PC-3 (cell line): ENCODE measurements at regions not wholly inside any gene's neighbourhood (a gene's known extent, or its start where the extent isn't known, plus 50 kb on each side); places are given as distances from the start of the nearest gene placed in this dataset.

ENCODE experiments used
- ATAC-seq: fragments of 200-7000 bp; cut with Tn5 transposase; 2 replicates; pipeline ENCODE4 v1.9.1; 2020; ENCODE audit warnings: mild to moderate bottlenecking, moderate library complexity
- BruUV-seq: library from RNA; stranded (reverse); fragments of 400-500 nt; replicated peaks from 2 replicates; lab custom pipeline; 2021; lab: Mats Ljungman, UMichigan
- CTCF ChIA-PET: fragments of 300-600 bp; sonication (Branson Sonifier 250); formaldehyde crosslinking; loops from one replicate; lab custom pipeline; 2022; ENCODE audit warnings: antibody characterized with exemption; lab: Charles Lee
- POLR2A ChIA-PET: fragments of 300-600 bp; sonication (Branson Sonifier 250); formaldehyde crosslinking; loops from one replicate; lab custom pipeline; 2022; ENCODE audit warnings: antibody characterized with exemption; ENCODE audit not compliant: unreplicated experiment; lab: Charles Lee
- DNase-seq: peaks from one replicate; pipeline ENCODE4 v3.0.0-alpha.2; 2015
- H2AFZ ChIP-seq: fragments of 300-600 bp; sonication (generic); 2 replicates; pipeline ENCODE4 v1.6.0; 2016; ENCODE audit warnings: antibody characterized with exemption, low read length
- H3F3A ChIP-seq: fragments of 300-600 bp; sonication (generic); one replicate; pipeline ENCODE4 v1.6.0; 2017; ENCODE audit warnings: antibody characterized with exemption, low read length, control low read depth, mild to moderate bottlenecking; ENCODE audit not compliant: unreplicated experiment
- H3K27ac ChIP-seq: fragments of 300-600 bp; sonication (generic); 2 replicates; pipeline ENCODE4 v1.5.1; 2016; ENCODE audit warnings: mild to moderate bottlenecking, low read length
- H3K27me3 ChIP-seq: fragments of 300-600 bp; sonication (generic); 2 replicates; pipeline ENCODE4 v1.6.1; 2016; ENCODE audit warnings: low read length, mixed read lengths
- H3K36me3 ChIP-seq: fragments of 300-600 bp; sonication (generic); 2 replicates; pipeline ENCODE4 v1.6.1; 2016; ENCODE audit warnings: low read depth, mixed run types, low read length, mixed read lengths
- H3K4me1 ChIP-seq: fragments of 300-600 bp; sonication (generic); 2 replicates; pipeline ENCODE4 v1.5.1; 2016; ENCODE audit warnings: low read length; ENCODE audit not compliant: insufficient read depth
- H3K4me2 ChIP-seq: fragments of 300-600 bp; sonication (generic); 2 replicates; pipeline ENCODE4 v1.6.0; 2016; ENCODE audit warnings: low read length
- H3K4me3 ChIP-seq: fragments of 300-600 bp; sonication (generic); 2 replicates; pipeline ENCODE4 v1.5.1; 2016; ENCODE audit warnings: mild to moderate bottlenecking, low read length, mixed read lengths
- H3K79me2 ChIP-seq: fragments of 300-600 bp; sonication (generic); 2 replicates; pipeline ENCODE4 v1.6.1; 2017; ENCODE audit warnings: low read length, mixed read lengths
- H3K9ac ChIP-seq: fragments of 300-600 bp; sonication (generic); 2 replicates; pipeline ENCODE4 v1.6.0; 2016; ENCODE audit warnings: mild to moderate bottlenecking, low read length
- H3K9me2 ChIP-seq: fragments of 300-600 bp; sonication (generic); replicated peaks from 2 replicates; pipeline ENCODE4 v1.6.1; 2016; ENCODE audit warnings: mixed run types, low read length, mixed read lengths
- H3K9me3 ChIP-seq: fragments of 300-600 bp; sonication (generic); 2 replicates; pipeline ENCODE4 v1.6.1; 2016; ENCODE audit warnings: low read length, mixed read lengths
- H4K20me1 ChIP-seq: fragments of 300-600 bp; sonication (generic); 2 replicates; pipeline ENCODE4 v1.6.1; 2016; ENCODE audit warnings: low read length, mixed read lengths
- EZH2 ChIP-seq: fragments of 300-600 bp; sonication (generic); IDR thresholded peaks from one replicate; pipeline ENCODE4 v1.6.1; 2017; ENCODE audit warnings: antibody characterized with exemption, mild to moderate bottlenecking, low read length; ENCODE audit not compliant: unreplicated experiment
- EZH2phosphoT487 ChIP-seq: fragments of 300-600 bp; sonication (generic); IDR thresholded peaks from 2 replicates; pipeline ENCODE4 v1.6.1; 2018; ENCODE audit warnings: mild to moderate bottlenecking, antibody characterized with exemption, low read length, borderline replicate concordance
- intact Hi-C: fragments of 100-400 bp; cut with micrococcal nuclease; formaldehyde crosslinking; loops from 2 replicates; pipeline ENCODE4 v1.9.0; 2023
- TF ChIP-seq, protein P1 (sequence below): fragments of 300-600 bp; sonication (generic); conservative IDR thresholded peaks from 2 replicates; pipeline ENCODE4 v1.5.1; 2017; ENCODE audit warnings: antibody characterized with exemption, low read depth, mild to moderate bottlenecking, low read length

DNA sequence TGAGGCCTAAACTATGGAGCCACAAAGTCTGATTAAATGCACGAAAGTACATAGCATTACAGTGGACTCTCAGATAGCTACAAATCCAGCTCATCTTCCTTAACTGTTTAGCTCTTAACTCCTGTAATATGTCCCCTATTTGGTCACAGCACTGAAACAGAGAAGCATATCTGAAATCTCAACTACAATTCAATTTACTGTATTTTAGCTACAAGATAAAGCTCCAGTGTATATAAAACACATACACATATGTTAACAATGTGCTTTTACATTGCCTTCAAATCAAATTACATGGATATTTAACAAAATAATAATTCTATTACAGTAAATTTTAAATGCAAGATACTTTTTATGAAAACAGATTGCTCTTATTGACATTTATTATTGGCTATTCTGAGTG is 849.3 kb upstream of the PRMT6 start:
- Histone ChIP-seq H3K4me1 (no peaks in the 10 kb centered on the region), H3K4me3 (no peak overlapping the region), H3K79me2 (no peaks in the 10 kb centered on the region), H3K9me2 (no peaks in the 10 kb centered on the region), H3K27ac (no peak overlapping the region), H3K9me3 (no peaks in the 10 kb centered on the region), H3K9ac (no peak overlapping the region), H2AFZ (no peak overlapping the region), H3K4me2 (no peak overlapping the region), H3F3A (no peaks in the 10 kb centered on the region), H3K36me3 (no peaks in the 10 kb centered on the region), H4K20me1 (no peaks in the 10 kb centered on the region), H3K27me3 (no peaks in the 10 kb centered on the region; the same call in 1 of the 2 replicates)
- intact Hi-C loops, result no loop called here
- CTCF ChIA-PET, result no interaction called here
- POLR2A ChIA-PET, result no interaction called here
- no peak for DNase-seq
- ATAC-seq, result no peak
- BruUV-seq, result no TSS peak
- TF ChIP-seq, protein P1, sequence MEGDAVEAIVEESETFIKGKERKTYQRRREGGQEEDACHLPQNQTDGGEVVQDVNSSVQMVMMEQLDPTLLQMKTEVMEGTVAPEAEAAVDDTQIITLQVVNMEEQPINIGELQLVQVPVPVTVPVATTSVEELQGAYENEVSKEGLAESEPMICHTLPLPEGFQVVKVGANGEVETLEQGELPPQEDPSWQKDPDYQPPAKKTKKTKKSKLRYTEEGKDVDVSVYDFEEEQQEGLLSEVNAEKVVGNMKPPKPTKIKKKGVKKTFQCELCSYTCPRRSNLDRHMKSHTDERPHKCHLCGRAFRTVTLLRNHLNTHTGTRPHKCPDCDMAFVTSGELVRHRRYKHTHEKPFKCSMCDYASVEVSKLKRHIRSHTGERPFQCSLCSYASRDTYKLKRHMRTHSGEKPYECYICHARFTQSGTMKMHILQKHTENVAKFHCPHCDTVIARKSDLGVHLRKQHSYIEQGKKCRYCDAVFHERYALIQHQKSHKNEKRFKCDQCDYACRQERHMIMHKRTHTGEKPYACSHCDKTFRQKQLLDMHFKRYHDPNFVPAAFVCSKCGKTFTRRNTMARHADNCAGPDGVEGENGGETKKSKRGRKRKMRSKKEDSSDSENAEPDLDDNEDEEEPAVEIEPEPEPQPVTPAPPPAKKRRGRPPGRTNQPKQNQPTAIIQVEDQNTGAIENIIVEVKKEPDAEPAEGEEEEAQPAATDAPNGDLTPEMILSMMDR, result no peak
- no peak for TF ChIP-seq EZH2phosphoT487
- no peak for TF ChIP-seq EZH2

DNA sequence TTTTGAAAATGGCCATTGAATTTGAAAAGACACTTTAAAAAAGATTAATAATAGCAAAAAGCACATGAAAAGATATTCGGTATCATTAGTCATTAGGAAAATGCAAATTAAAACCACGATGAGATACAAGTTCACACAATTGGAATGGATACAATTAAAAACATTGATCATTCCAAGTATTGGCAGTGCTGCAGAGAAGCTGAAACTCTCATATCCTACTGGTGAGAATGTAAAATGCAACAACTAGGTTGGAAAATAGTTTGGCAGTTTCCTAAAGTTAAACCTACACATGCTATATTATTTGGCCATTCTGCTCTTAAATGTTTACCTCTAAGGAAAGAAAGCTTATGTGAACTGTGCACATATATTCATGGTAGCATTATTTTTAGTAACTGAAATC is 838.7 kb upstream of the PRMT6 start:
- Histone ChIP-seq H3F3A (no peaks in the 10 kb centered on the region), H3K9me3 (no peaks in the 10 kb centered on the region), H3K4me2 (no peak overlapping the region), H3K27ac (no peak overlapping the region), H3K79me2 (no peaks in the 10 kb centered on the region), H3K36me3 (no peaks in the 10 kb centered on the region), H3K9me2 (no peaks in the 10 kb centered on the region), H2AFZ (no peak overlapping the region), H3K9ac (no peak overlapping the region), H3K4me1 (no peaks in the 10 kb centered on the region), H3K4me3 (no peak overlapping the region), H3K27me3 (no peaks in the 10 kb centered on the region), H4K20me1 (no peaks in the 10 kb centered on the region)
- intact Hi-C loops, result no loop called here
- POLR2A ChIA-PET, result no interaction called here
- no peak for DNase-seq
- no TSS peak for BruUV-seq
- CTCF ChIA-PET, result no interaction called here
- no peak for ATAC-seq
- TF ChIP-seq EZH2 (no peak), EZH2phosphoT487 (no peak)
- TF ChIP-seq, protein P1, result peak; percentile 49

DNA sequence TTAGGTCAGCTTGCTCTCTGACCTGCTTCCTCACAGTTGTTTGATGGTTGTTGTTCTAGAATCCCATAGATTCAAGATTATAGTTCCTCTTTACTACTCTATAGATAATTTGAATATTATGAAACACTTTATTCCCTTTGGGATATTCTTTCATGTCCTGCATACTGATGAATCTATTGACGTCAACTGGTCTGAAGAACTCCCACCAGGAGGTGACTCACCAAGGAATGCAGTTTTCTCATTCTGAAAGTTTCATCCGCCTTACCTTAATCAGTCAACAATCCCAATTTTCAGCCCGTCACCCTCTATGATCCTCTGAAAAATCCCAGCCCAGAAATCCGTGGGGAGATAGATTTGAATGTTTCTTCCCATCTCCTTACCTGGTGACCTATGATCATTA is 834.1 kb upstream of the PRMT6 start:
- ATAC-seq (no peak), DNase-seq (peak; percentile 15)
- H3K9ac ChIP-seq, result no peak overlapping the region
- no peaks in the 10 kb centered on the region for H3K4me1 ChIP-seq
- no peaks in the 10 kb centered on the region for H3K9me3 ChIP-seq
- no peak overlapping the region for H3K4me2 ChIP-seq
- no peak overlapping the region for H2AFZ ChIP-seq
- no peaks in the 10 kb centered on the region for H3K9me2 ChIP-seq
- no peaks in the 10 kb centered on the region for H3K27me3 ChIP-seq
- BruUV-seq, result no TSS peak
- H3K79me2 ChIP-seq, result no peaks in the 10 kb centered on the region
- TF ChIP-seq EZH2, result no peak
- TF ChIP-seq, protein P1, result no peak
- no peak for TF ChIP-seq EZH2phosphoT487
- H3F3A ChIP-seq, result no peaks in the 10 kb centered on the region
- intact Hi-C loops, result no loop called here
- ChIA-PET POLR2A (no interaction called here), CTCF (no interaction called here)
- no peak overlapping the region for H3K4me3 ChIP-seq
- no peak overlapping the region for H3K27ac ChIP-seq
- H4K20me1 ChIP-seq, result no peaks in the 10 kb centered on the region
- no peaks in the 10 kb centered on the region for H3K36me3 ChIP-seq
